OCI-LY7 (cell line): ENCODE measurements at regions not wholly inside any gene's neighbourhood (a gene's known extent, or its start where the extent isn't known, plus 50 kb on each side); places are given as distances from the start of the nearest gene placed in this dataset.

Experiments
- BruUV-seq: library from RNA; stranded (reverse); fragments of 400-500 nt; replicated peaks from 2 replicates; lab custom pipeline; 2021; lab: Mats Ljungman, UMichigan
- CTCF ChIA-PET: fragments of 300-600 bp; sonication (Branson Sonifier 250); formaldehyde crosslinking; loops from one replicate; lab custom pipeline; 2022; ENCODE audit warnings: antibody characterized with exemption; ENCODE audit not compliant: unreplicated experiment; lab: Charles Lee
- POLR2A ChIA-PET: fragments of 300-600 bp; sonication (Branson Sonifier 250); formaldehyde crosslinking; loops from one replicate; lab custom pipeline; 2022; ENCODE audit warnings: antibody characterized with exemption; lab: Charles Lee
- DNase-seq: peaks from one replicate; pipeline ENCODE4 v3.0.0-alpha.2; 2015; ENCODE audit warnings: low spot score
- H2AFZ ChIP-seq: fragments of 200-600 bp; sonication (generic), shearing (Covaris generic); 2 replicates; pipeline ENCODE4 v1.6.1; 2014; ENCODE audit warnings: mild to moderate bottlenecking, antibody characterized with exemption, low read length, moderate library complexity
- H3K27ac ChIP-seq: fragments of 200-600 bp; sonication (generic); 2 replicates; pipeline ENCODE4 v1.5.1; 2014; ENCODE audit warnings: mixed run types, low read depth, mild to moderate bottlenecking, moderate library complexity, low read length, inconsistent platforms; ENCODE audit not compliant: poor library complexity, severe bottlenecking
- H3K36me3 ChIP-seq: fragments of 200-600 bp; sonication (generic); 2 replicates; pipeline ENCODE4 v1.6.1; 2014; ENCODE audit warnings: mild to moderate bottlenecking, antibody characterized with exemption, low read length, moderate library complexity, mixed read lengths; ENCODE audit not compliant: insufficient read depth
- H3K4me1 ChIP-seq: fragments of 200-600 bp; sonication (generic); 2 replicates; pipeline ENCODE4 v1.5.1; 2014; ENCODE audit warnings: mild to moderate bottlenecking, low read length; ENCODE audit not compliant: insufficient read depth, poor library complexity, severe bottlenecking
- H3K4me2 ChIP-seq: fragments of 200-600 bp; sonication (generic); 2 replicates; pipeline ENCODE4 v1.6.1; 2014; ENCODE audit warnings: mild to moderate bottlenecking, low read length
- H3K4me3 ChIP-seq: fragments of 200-600 bp; sonication (generic); 2 replicates; pipeline ENCODE4 v1.5.1; 2014; ENCODE audit warnings: mild to moderate bottlenecking, low read depth, low read length; ENCODE audit not compliant: poor library complexity, severe bottlenecking
- H3K79me2 ChIP-seq: fragments of 200-600 bp; sonication (generic); 2 replicates; pipeline ENCODE4 v1.6.1; 2016; ENCODE audit warnings: low read depth, mild to moderate bottlenecking, low read length, moderate library complexity, mixed read lengths; ENCODE audit not compliant: insufficient read depth
- H3K9me2 ChIP-seq: fragments of 200-600 bp; sonication (generic); 2 replicates; pipeline ENCODE4 v1.6.1; 2016; ENCODE audit warnings: mild to moderate bottlenecking, low read length, mixed read lengths; ENCODE audit not compliant: insufficient read depth
- H3K9me3 ChIP-seq: fragments of 200-600 bp; sonication (generic); 2 replicates; pipeline ENCODE4 v1.6.1; 2014; ENCODE audit warnings: mild to moderate bottlenecking, mixed run types, low read length, mixed read lengths
- H4K20me1 ChIP-seq: fragments of 200-600 bp; sonication (generic); 2 replicates; pipeline ENCODE4 v1.6.1; 2014; ENCODE audit warnings: mild to moderate bottlenecking, antibody characterized with exemption, low read length, moderate library complexity, mixed read lengths; ENCODE audit not compliant: insufficient read depth
- CTCF ChIP-seq: fragments of 200-600 bp; sonication (generic); conservative IDR thresholded peaks from 2 replicates; pipeline ENCODE4 v1.5.1; 2014; ENCODE audit warnings: mild to moderate bottlenecking, antibody characterized with exemption, low read length, moderate library complexity, mixed read lengths
- EZH2phosphoT487 ChIP-seq: fragments of 200-600 bp; sonication (generic); IDR thresholded peaks from 2 replicates; pipeline ENCODE4 v1.6.1; 2018; ENCODE audit warnings: low read depth, borderline replicate concordance, mild to moderate bottlenecking, mixed run types, antibody characterized with exemption, low read length, moderate library complexity, mixed read lengths
- intact Hi-C: fragments of 100-400 bp; cut with micrococcal nuclease; formaldehyde crosslinking; loops from one replicate; pipeline ENCODE4 v1.10.0; 2022; ENCODE audit not compliant: unreplicated experiment

DNA sequence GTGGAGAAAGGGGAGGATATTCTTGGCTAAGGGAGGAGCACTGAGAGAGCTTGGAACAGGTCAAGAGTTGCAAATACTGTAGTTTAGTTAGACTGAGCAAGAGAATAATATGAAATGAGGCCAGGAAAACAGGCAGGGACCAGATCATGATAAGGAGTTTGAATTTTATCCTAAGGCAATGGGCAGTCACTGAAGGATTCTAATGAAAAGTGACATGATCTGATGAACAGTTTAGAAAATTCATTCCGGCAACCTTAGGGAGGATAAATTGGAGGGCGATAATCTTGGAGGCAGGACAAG lies 276.1 kb downstream of the PLK2 start:
- no peak for TF ChIP-seq CTCF
- TF ChIP-seq EZH2phosphoT487: no peak
- intact Hi-C loops: no loop called here
- Histone ChIP-seq H3K4me1 (no peaks in the 10 kb centered on the region), H3K4me3 (no peak overlapping the region), H2AFZ (no peak overlapping the region), H3K36me3 (no peaks in the 10 kb centered on the region), H3K9me2 (no peaks in the 10 kb centered on the region), H3K79me2 (no peaks in the 10 kb centered on the region), H4K20me1 (no peaks in the 10 kb centered on the region), H3K4me2 (no peak overlapping the region), H3K9me3 (no peaks in the 10 kb centered on the region), H3K27ac (no peak overlapping the region)
- POLR2A ChIA-PET: no interaction called here
- no peak for DNase-seq
- CTCF ChIA-PET: no interaction called here
- no TSS peak for BruUV-seq

- CTCF ChIA-PET: no interaction called here
Observed at GRCh38 chr5:58183078-58183785, 276.7 kb downstream of the PLK2 start.

More at GRCh38 chr5:58183078-58183785, 276.7 kb downstream of the PLK2 start:
- H3K36me3 ChIP-seq: no peaks in the 10 kb centered on the region
- no peak overlapping the region for H2AFZ ChIP-seq
- H3K9me2 ChIP-seq: no peaks in the 10 kb centered on the region
- no peak overlapping the region for H3K4me2 ChIP-seq
- BruUV-seq: no TSS peak
- H3K9me3 ChIP-seq: no peaks in the 10 kb centered on the region
- no peaks in the 10 kb centered on the region for H3K79me2 ChIP-seq
- intact Hi-C loops: no loop called here
- TF ChIP-seq EZH2phosphoT487 (no peak), CTCF (no peak)
- H3K4me3 ChIP-seq: no peak overlapping the region
- H4K20me1 ChIP-seq: no peaks in the 10 kb centered on the region
- POLR2A ChIA-PET: interaction anchor here (1.1 kb wide), 1 partner anchor 26 kb away, joined by 4 read pairs; no protein-coding TSS in a partner anchor
- no peaks in the 10 kb centered on the region for H3K4me1 ChIP-seq
- no peak overlapping the region for H3K27ac ChIP-seq
- DNase-seq: no peak
